DOHH2 (cell line): ENCODE measurements at regions not wholly inside any gene's neighbourhood (a gene's known extent, or its start where the extent isn't known, plus 50 kb on each side); places are given as distances from the start of the nearest gene placed in this dataset.
"Not testable (repeated sequence)": the region's sequence is repeated elsewhere in the genome, so short reads cannot be mapped to it uniquely, and the experiment has no call there.

Source experiments
- H3F3A ChIP-seq: fragments of 200-600 bp; sonication (generic), shearing (Covaris generic); 2 replicates; pipeline ENCODE4 v1.6.0; 2016; ENCODE audit warnings: antibody characterized with exemption, mild to moderate bottlenecking; ENCODE audit not compliant: control insufficient read depth, insufficient read depth
- H3K27ac ChIP-seq: fragments of 200-600 bp; sonication (generic); 2 replicates; pipeline ENCODE4 v1.5.1; 2014; ENCODE audit warnings: low read depth, mild to moderate bottlenecking, low read length, moderate library complexity
- H3K27me3 ChIP-seq: fragments of 200-600 bp; sonication (generic); 2 replicates; pipeline ENCODE4 v1.6.1; 2014; ENCODE audit warnings: mild to moderate bottlenecking, low read length, mixed read lengths; ENCODE audit not compliant: control insufficient read depth
- H3K36me3 ChIP-seq: fragments of 200-600 bp; sonication (generic); 2 replicates; pipeline ENCODE4 v1.6.1; 2014; ENCODE audit warnings: mild to moderate bottlenecking, low read length, moderate library complexity, mixed read lengths; ENCODE audit not compliant: control insufficient read depth
- H3K4me1 ChIP-seq: fragments of 200-600 bp; sonication (generic); 2 replicates; pipeline ENCODE4 v1.6.1; 2014; ENCODE audit warnings: mild to moderate bottlenecking, low read length, mixed read lengths; ENCODE audit not compliant: control insufficient read depth
- H3K4me2 ChIP-seq: fragments of 200-600 bp; sonication (generic); 2 replicates; pipeline ENCODE4 v1.6.0; 2014; ENCODE audit warnings: mild to moderate bottlenecking, low read length, moderate library complexity
- H3K4me3 ChIP-seq: fragments of 200-600 bp; sonication (generic); 2 replicates; pipeline ENCODE4 v1.5.1; 2014; ENCODE audit warnings: mild to moderate bottlenecking, low read length, mixed read lengths
- H3K79me2 ChIP-seq: fragments of 200-600 bp; sonication (generic); 2 replicates; pipeline ENCODE4 v1.6.1; 2014; ENCODE audit warnings: mild to moderate bottlenecking, low read length, mixed read lengths; ENCODE audit not compliant: control insufficient read depth
- H3K9me2 ChIP-seq: fragments of 200-600 bp; sonication (generic); replicated peaks from 2 replicates; pipeline ENCODE4 v1.6.1; 2014; ENCODE audit warnings: mild to moderate bottlenecking, low read length, mixed read lengths; ENCODE audit not compliant: control insufficient read depth
- H3K9me3 ChIP-seq: fragments of 200-600 bp; sonication (generic); 2 replicates; pipeline ENCODE4 v1.6.1; 2014; ENCODE audit warnings: antibody characterized with exemption, low read length, mixed read lengths; ENCODE audit not compliant: control insufficient read depth, insufficient read depth
- H4K20me1 ChIP-seq: fragments of 200-600 bp; sonication (generic); 2 replicates; pipeline ENCODE4 v1.6.0; 2014; ENCODE audit warnings: low read depth, mild to moderate bottlenecking, antibody characterized with exemption, low read length, moderate library complexity; ENCODE audit not compliant: control insufficient read depth, insufficient read depth
- CTCF ChIP-seq: fragments of 200-600 bp; sonication (generic); IDR thresholded peaks from one replicate; pipeline ENCODE4 v1.5.1; 2014; ENCODE audit warnings: antibody characterized with exemption, mild to moderate bottlenecking, low read depth, low read length; ENCODE audit not compliant: poor library complexity, severe bottlenecking
- EZH2phosphoT487 ChIP-seq: fragments of 200-600 bp; sonication (generic); IDR thresholded peaks from 2 replicates; pipeline ENCODE4 v1.6.1; 2017; ENCODE audit warnings: borderline replicate concordance, mild to moderate bottlenecking, antibody characterized with exemption, low read length, moderate library complexity, mixed read lengths

- H3K4me2 ChIP-seq, result no peak overlapping the region
- H4K20me1 ChIP-seq, result no peaks in the 10 kb centered on the region
- H3K9me3 ChIP-seq, result no peaks in the 10 kb centered on the region
- H3K36me3 ChIP-seq, result no peaks in the 10 kb centered on the region
- H3K79me2 ChIP-seq, result no peaks in the 10 kb centered on the region
- H3F3A ChIP-seq, result no peaks in the 10 kb centered on the region
- no peaks in the 10 kb centered on the region for H3K9me2 ChIP-seq
- H3K27me3 ChIP-seq, result no peaks in the 10 kb centered on the region
- no peak for TF ChIP-seq EZH2phosphoT487
- TF ChIP-seq CTCF, result no peak
- H3K4me1 ChIP-seq, result no peaks in the 10 kb centered on the region
- no peak overlapping the region for H3K27ac ChIP-seq
- H3K4me3 ChIP-seq, result no peak overlapping the region
Observed at GRCh38 chr4:137794764-137795254, 262.5 kb upstream of the PCDH18 start.

- not testable (repeated sequence) for H3K9me3 ChIP-seq, H3K79me2 ChIP-seq, H3K4me2 ChIP-seq, H3K27ac ChIP-seq, H4K20me1 ChIP-seq, H3K36me3 ChIP-seq, H3K4me1 ChIP-seq, H3K4me3 ChIP-seq, H3K9me2 ChIP-seq, H3F3A ChIP-seq, H3K27me3 ChIP-seq
Observed at GRCh38 chr4:137789263-137789662, 257.0 kb upstream of the PCDH18 start.

- not testable (repeated sequence) for H3K27ac ChIP-seq, H3K27me3 ChIP-seq, H3K4me1 ChIP-seq, H4K20me1 ChIP-seq, H3F3A ChIP-seq, H3K4me2 ChIP-seq, H3K9me2 ChIP-seq, H3K9me3 ChIP-seq, H3K36me3 ChIP-seq, H3K4me3 ChIP-seq, H3K79me2 ChIP-seq
Observed at GRCh38 chr4:137783923-137784322, 251.6 kb upstream of the PCDH18 start.

GRCh38 chr4:137775701-137776100, 243.4 kb upstream of the PCDH18 start:
- H4K20me1 ChIP-seq, result no peaks in the 10 kb centered on the region
- H3K27me3 ChIP-seq, result no peaks in the 10 kb centered on the region
- no peaks in the 10 kb centered on the region for H3K79me2 ChIP-seq
- no peaks in the 10 kb centered on the region for H3K36me3 ChIP-seq
- TF ChIP-seq CTCF (no peak), EZH2phosphoT487 (no peak)
- H3K9me3 ChIP-seq, result no peaks in the 10 kb centered on the region
- H3F3A ChIP-seq, result no peaks in the 10 kb centered on the region
- H3K27ac ChIP-seq, result no peak overlapping the region
- no peak overlapping the region for H3K4me3 ChIP-seq
- no peaks in the 10 kb centered on the region for H3K9me2 ChIP-seq
- no peak overlapping the region for H3K4me2 ChIP-seq
- H3K4me1 ChIP-seq, result no peaks in the 10 kb centered on the region
